ENCODE measurements at regions not wholly inside any gene's neighbourhood (a gene's known extent, or its start where the extent isn't known, plus 50 kb on each side); places are given as distances from the start of the nearest gene placed in this dataset.

GRCh38 chr12:25785134-25785533 lies 173.3 kb upstream of the RASSF8 start:
- no peak overlapping the region for H3K27ac Mint-ChIP-seq
- intact Hi-C loops (cut with DNase I, micrococcal nuclease): no loop called here
- H3K36me3 Mint-ChIP-seq (ENCODE audit: low read depth): no peaks in the 10 kb centered on the region

GRCh38 chr12:25787701-25788100 lies 170.8 kb upstream of the RASSF8 start:
- no peaks in the 10 kb centered on the region for H3K9me3 Mint-ChIP-seq (ENCODE audit: low read depth)
- ATAC-seq: no peak
- H3K27ac Mint-ChIP-seq: no peak overlapping the region
- H3K36me3 Mint-ChIP-seq (ENCODE audit: low read depth): no peaks in the 10 kb centered on the region
- intact Hi-C loops (cut with DNase I, micrococcal nuclease): no loop called here
- H3K4me1 Mint-ChIP-seq: no peaks in the 10 kb centered on the region
- H3K4me3 Mint-ChIP-seq: no peak overlapping the region
- no peaks in the 10 kb centered on the region for H3K27me3 Mint-ChIP-seq
- no peak for DNase-seq
- ChIA-PET CTCF (no interaction called here), POLR2A (no interaction called here)

More at GRCh38 chr12:25785134-25785533, 173.3 kb upstream of the RASSF8 start:
- POLR2A ChIA-PET: no interaction called here
- H3K4me3 Mint-ChIP-seq: no peak overlapping the region
- H3K9me3 Mint-ChIP-seq (ENCODE audit: low read depth): no peaks in the 10 kb centered on the region
- CTCF ChIA-PET: no interaction called here
- no peak for DNase-seq
- no peaks in the 10 kb centered on the region for H3K27me3 Mint-ChIP-seq
- no peaks in the 10 kb centered on the region for H3K4me1 Mint-ChIP-seq
- no peak for ATAC-seq

- intact Hi-C loops (cut with DNase I, micrococcal nuclease): no loop called here
- no peak for ATAC-seq
- Mint-ChIP-seq H3K36me3 (ENCODE audit: low read depth) (no peaks in the 10 kb centered on the region), H3K27ac (no peak overlapping the region), H3K9me3 (ENCODE audit: low read depth) (no peaks in the 10 kb centered on the region), H3K4me1 (no peaks in the 10 kb centered on the region), H3K4me3 (no peak overlapping the region), H3K27me3 (no peaks in the 10 kb centered on the region)
- CTCF ChIA-PET: interaction anchor here (1.1 kb wide), 1 partner anchor 9 kb away, joined by 3 read pairs; no protein-coding TSS in a partner anchor
- DNase-seq: no peak
- POLR2A ChIA-PET: no interaction called here
Measured at GRCh38 chr12:25788707-25789442, 169.6 kb upstream of the RASSF8 start.

GRCh38 chr12:25789541-25789944 lies 168.9 kb upstream of the RASSF8 start:
- no peaks in the 10 kb centered on the region for H3K27me3 Mint-ChIP-seq
- POLR2A ChIA-PET: no interaction called here
- DNase-seq: no peak
- ATAC-seq: no peak
- intact Hi-C loops (cut with DNase I, micrococcal nuclease): no loop called here
- CTCF ChIA-PET: interaction anchor here (1.1 kb wide), 1 partner anchor 9 kb away, joined by 3 read pairs; no protein-coding TSS in a partner anchor
- H3K4me3 Mint-ChIP-seq: no peak overlapping the region
- H3K27ac Mint-ChIP-seq: no peak overlapping the region
- no peaks in the 10 kb centered on the region for H3K36me3 Mint-ChIP-seq (ENCODE audit: low read depth)
- H3K4me1 Mint-ChIP-seq: no peaks in the 10 kb centered on the region
- no peaks in the 10 kb centered on the region for H3K9me3 Mint-ChIP-seq (ENCODE audit: low read depth)

- ATAC-seq: peak; percentile 26
- CTCF ChIA-PET: interaction anchor here (0.7 to 1.4 kb wide), 2 partner anchors 10 to 235 kb away, joined by 3 read pairs; no protein-coding TSS in a partner anchor
- H3K4me3 Mint-ChIP-seq: no peak overlapping the region
Measured at GRCh38 chr12:25792031-25792430, 166.5 kb upstream of the RASSF8 start.

GRCh38 chr12:25793196-25793595 lies 165.3 kb upstream of the RASSF8 start:
- H3K27ac Mint-ChIP-seq: no peak overlapping the region
- ChIA-PET CTCF (interaction anchor here (1.4 kb wide), 1 partner anchor 9 kb away, joined by 3 read pairs; no protein-coding TSS in a partner anchor), POLR2A (no interaction called here)
- no peaks in the 10 kb centered on the region for H3K36me3 Mint-ChIP-seq (ENCODE audit: low read depth)
- no peaks in the 10 kb centered on the region for H3K27me3 Mint-ChIP-seq
- intact Hi-C loops (cut with DNase I, micrococcal nuclease): no loop called here
- DNase-seq (no peak), ATAC-seq (no peak)
- H3K9me3 Mint-ChIP-seq (ENCODE audit: low read depth): no peaks in the 10 kb centered on the region
- H3K4me3 Mint-ChIP-seq: no peak overlapping the region
- no peaks in the 10 kb centered on the region for H3K4me1 Mint-ChIP-seq

More at GRCh38 chr12:25792031-25792430, 166.5 kb upstream of the RASSF8 start:
- intact Hi-C loops (cut with DNase I, micrococcal nuclease): no loop called here
- Mint-ChIP-seq H3K36me3 (ENCODE audit: low read depth) (no peaks in the 10 kb centered on the region), H3K27ac (no peak overlapping the region), H3K9me3 (ENCODE audit: low read depth) (no peaks in the 10 kb centered on the region), H3K4me1 (no peaks in the 10 kb centered on the region), H3K27me3 (no peaks in the 10 kb centered on the region)
- DNase-seq: no peak
- POLR2A ChIA-PET: no interaction called here

- Mint-ChIP-seq H3K27ac (no peak overlapping the region), H3K9me3 (ENCODE audit: low read depth) (no peaks in the 10 kb centered on the region), H3K36me3 (ENCODE audit: low read depth) (no peaks in the 10 kb centered on the region), H3K4me1 (no peaks in the 10 kb centered on the region), H3K27me3 (no peaks in the 10 kb centered on the region), H3K4me3 (no peak overlapping the region)
- intact Hi-C loops (cut with DNase I, micrococcal nuclease): no loop called here
- POLR2A ChIA-PET: no interaction called here
- CTCF ChIA-PET: no interaction called here
- no peak for ATAC-seq
- no peak for DNase-seq
Measured at GRCh38 chr12:25794571-25794970, 163.9 kb upstream of the RASSF8 start.

- intact Hi-C loops (cut with DNase I, micrococcal nuclease): no loop called here
- no peaks in the 10 kb centered on the region for H3K27me3 Mint-ChIP-seq
- no peaks in the 10 kb centered on the region for H3K9me3 Mint-ChIP-seq (ENCODE audit: low read depth)
- CTCF ChIA-PET: interaction anchor here (0.6 kb wide), 1 partner anchor 19 kb away, joined by 3 read pairs; no protein-coding TSS in a partner anchor
- no peak overlapping the region for H3K4me3 Mint-ChIP-seq
- no peaks in the 10 kb centered on the region for H3K36me3 Mint-ChIP-seq (ENCODE audit: low read depth)
- ATAC-seq (no peak), DNase-seq (no peak)
- peaks cover 8% of the 10 kb centered on the region for H3K4me1 Mint-ChIP-seq
- H3K27ac Mint-ChIP-seq: no peak overlapping the region
- POLR2A ChIA-PET: no interaction called here
Measured at GRCh38 chr12:25796523-25797000, 161.9 kb upstream of the RASSF8 start.

- Mint-ChIP-seq H3K36me3 (ENCODE audit: low read depth) (no peaks in the 10 kb centered on the region), H3K27ac (no peak overlapping the region), H3K9me3 (ENCODE audit: low read depth) (no peaks in the 10 kb centered on the region), H3K4me1 (peaks cover 8% of the 10 kb centered on the region), H3K4me3 (no peak overlapping the region), H3K27me3 (no peaks in the 10 kb centered on the region)
- intact Hi-C loops (cut with DNase I, micrococcal nuclease): no loop called here
- ATAC-seq (no peak), DNase-seq (no peak)
- ChIA-PET POLR2A (no interaction called here), CTCF (interaction anchor here (0.6 kb wide), 1 partner anchor 18 kb away, joined by 3 read pairs; no protein-coding TSS in a partner anchor)
Measured at GRCh38 chr12:25797386-25797785, 161.1 kb upstream of the RASSF8 start.

- no peaks in the 10 kb centered on the region for H3K9me3 Mint-ChIP-seq (ENCODE audit: low read depth)
- no peak overlapping the region for H3K27ac Mint-ChIP-seq
- no peaks in the 10 kb centered on the region for H3K36me3 Mint-ChIP-seq (ENCODE audit: low read depth)
- DNase-seq: no peak
- no peak for ATAC-seq
- H3K4me3 Mint-ChIP-seq: no peak overlapping the region
- no peaks in the 10 kb centered on the region for H3K27me3 Mint-ChIP-seq
- ChIA-PET CTCF (interaction anchor here (1.0 kb wide), 1 partner anchor 9 kb away, joined by 3 read pairs; no protein-coding TSS in a partner anchor), POLR2A (no interaction called here)
- intact Hi-C loops (cut with DNase I, micrococcal nuclease): no loop called here
- H3K4me1 Mint-ChIP-seq: peaks cover 8% of the 10 kb centered on the region
Measured at GRCh38 chr12:25797949-25798348, 160.5 kb upstream of the RASSF8 start.

GRCh38 chr12:25800101-25800500 lies 158.4 kb upstream of the RASSF8 start:
- intact Hi-C loops (cut with DNase I, micrococcal nuclease): loop anchor here in 1 of 2 experiments (10.0 kb wide), 1 partner anchor 365 kb away; no protein-coding TSS in a partner anchor
- Mint-ChIP-seq H3K9me3 (ENCODE audit: low read depth) (no peaks in the 10 kb centered on the region), H3K27ac (no peak overlapping the region), H3K4me1 (peaks cover 8% of the 10 kb centered on the region), H3K27me3 (no peaks in the 10 kb centered on the region), H3K4me3 (no peak overlapping the region), H3K36me3 (ENCODE audit: low read depth) (no peaks in the 10 kb centered on the region)
- CTCF ChIA-PET: no interaction called here
- POLR2A ChIA-PET: no interaction called here
- DNase-seq (no peak), ATAC-seq (no peak)

- no peak for ATAC-seq
- Mint-ChIP-seq H3K36me3 (ENCODE audit: low read depth) (no peaks in the 10 kb centered on the region), H3K4me3 (no peak overlapping the region), H3K4me1 (peaks cover 15% of the 10 kb centered on the region), H3K9me3 (ENCODE audit: low read depth) (no peaks in the 10 kb centered on the region), H3K27ac (no peak overlapping the region), H3K27me3 (no peaks in the 10 kb centered on the region)
- no peak for DNase-seq
- ChIA-PET CTCF (interaction anchor here (1.2 kb wide), 1 partner anchor 9 kb away, joined by 3 read pairs; no protein-coding TSS in a partner anchor), POLR2A (no interaction called here)
- intact Hi-C loops (cut with DNase I, micrococcal nuclease): loop anchor here in 1 of 2 experiments (10.0 kb wide), 1 partner anchor 367 kb away; no protein-coding TSS in a partner anchor
Measured at GRCh38 chr12:25801734-25802133, 156.7 kb upstream of the RASSF8 start.

All from activated CD4-positive, alpha-beta T cell treated with anti-CD3 and anti-CD28 coated beads for 36 hours (primary cell).